Suprapubic skin (tissue), 4 donors: ENCODE measurements at regions not wholly inside any gene's neighbourhood (a gene's known extent, or its start where the extent isn't known, plus 50 kb on each side); places are given as distances from the start of the nearest gene placed in this dataset.

Source experiments
- EP300 ChIP-seq: sonication (generic); formaldehyde crosslinking; IDR thresholded peaks from one replicate; pipeline ENCODE4 v1.6.1; 2017; ENCODE audit warnings: antibody characterized with exemption
- POLR2A ChIP-seq, 2 donors: fragments of 450-650 bp; IDR thresholded peaks; one replicate each; pipeline ENCODE4 v1.6.1; 2017; ENCODE audit warnings: antibody characterized with exemption in 2 of 2, mild to moderate bottlenecking in 2 of 2, moderate library complexity in 2 of 2
- POLR2AphosphoS5 ChIP-seq, 3 donors: sonication (generic); formaldehyde crosslinking; IDR thresholded peaks; one replicate each; pipeline ENCODE4 v1.6.1; 2017; ENCODE audit warnings: antibody characterized with exemption in 3 of 3
- TF ChIP-seq, protein P1 (sequence below), 2 donors: fragments of 200-600 bp in 1 of 2; fragments of 450-650 bp in 1 of 2; sonication (generic) in 1 of 2; IDR thresholded peaks; one replicate each; pipeline ENCODE4 v1.5.1; 2016 to 2019; ENCODE audit warnings: antibody characterized with exemption in 2 of 2, mild to moderate bottlenecking in 1 of 2, moderate library complexity in 1 of 2

DNA sequence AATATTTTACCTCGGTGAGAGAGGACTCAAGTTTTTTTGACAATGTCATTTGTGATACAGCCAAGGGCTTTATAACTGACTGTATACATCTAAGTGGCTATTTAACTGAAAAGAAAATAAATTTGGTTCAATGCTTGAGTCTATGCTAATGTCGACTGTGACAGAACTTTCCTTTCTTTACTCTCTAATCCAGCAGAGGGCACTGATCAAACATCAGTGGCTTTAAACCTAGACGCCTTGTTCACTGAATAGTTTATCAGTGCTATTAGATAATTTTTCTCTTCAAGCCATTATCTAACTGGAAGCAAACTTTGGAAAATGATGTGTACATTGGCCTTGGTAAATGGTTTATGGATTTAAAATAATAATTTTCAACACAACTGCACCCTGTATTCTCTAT is 285.1 kb downstream of the CHL1 start:
- TF ChIP-seq POLR2A (IDR thresholded peaks at IDR 0.05): no peak
- TF ChIP-seq, protein P1, sequence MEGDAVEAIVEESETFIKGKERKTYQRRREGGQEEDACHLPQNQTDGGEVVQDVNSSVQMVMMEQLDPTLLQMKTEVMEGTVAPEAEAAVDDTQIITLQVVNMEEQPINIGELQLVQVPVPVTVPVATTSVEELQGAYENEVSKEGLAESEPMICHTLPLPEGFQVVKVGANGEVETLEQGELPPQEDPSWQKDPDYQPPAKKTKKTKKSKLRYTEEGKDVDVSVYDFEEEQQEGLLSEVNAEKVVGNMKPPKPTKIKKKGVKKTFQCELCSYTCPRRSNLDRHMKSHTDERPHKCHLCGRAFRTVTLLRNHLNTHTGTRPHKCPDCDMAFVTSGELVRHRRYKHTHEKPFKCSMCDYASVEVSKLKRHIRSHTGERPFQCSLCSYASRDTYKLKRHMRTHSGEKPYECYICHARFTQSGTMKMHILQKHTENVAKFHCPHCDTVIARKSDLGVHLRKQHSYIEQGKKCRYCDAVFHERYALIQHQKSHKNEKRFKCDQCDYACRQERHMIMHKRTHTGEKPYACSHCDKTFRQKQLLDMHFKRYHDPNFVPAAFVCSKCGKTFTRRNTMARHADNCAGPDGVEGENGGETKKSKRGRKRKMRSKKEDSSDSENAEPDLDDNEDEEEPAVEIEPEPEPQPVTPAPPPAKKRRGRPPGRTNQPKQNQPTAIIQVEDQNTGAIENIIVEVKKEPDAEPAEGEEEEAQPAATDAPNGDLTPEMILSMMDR (IDR thresholded peaks at IDR 0.05): no peak
- TF ChIP-seq POLR2AphosphoS5 (IDR thresholded peaks at IDR 0.05): no peak
- no peak for TF ChIP-seq EP300
